ENCODE measurements at regions not wholly inside any gene's neighbourhood (a gene's known extent, or its start where the extent isn't known, plus 50 kb on each side); places are given as distances from the start of the nearest gene placed in this dataset.

- H3K4me1 ChIP-seq (ENCODE audit: insufficient read depth, low read length) = no peaks in the 10 kb centered on the region
- H4K20me1 ChIP-seq (ENCODE audit: low read length) = no peaks in the 10 kb centered on the region
- CTCF ChIA-PET = no interaction called here
- H3K79me2 ChIP-seq (ENCODE audit: low read length) = no peaks in the 10 kb centered on the region
- DNase-seq = no peak
- H3K9me3 ChIP-seq (ENCODE audit: low read length) = no peaks in the 10 kb centered on the region
- no TSS peak for BruUV-seq (replicated peaks)
- no peak for ATAC-seq
- H3K9ac ChIP-seq (ENCODE audit: low read length) = no peak overlapping the region
- H3K9me2 ChIP-seq (replicated peaks; ENCODE audit: low read length) = no peaks in the 10 kb centered on the region
- H3F3A ChIP-seq (ENCODE audit: low read length, unreplicated experiment) = no peaks in the 10 kb centered on the region
- H3K4me3 ChIP-seq (ENCODE audit: low read length) = no peak overlapping the region
- H3K27ac ChIP-seq (ENCODE audit: low read length) = no peak overlapping the region
- H2AFZ ChIP-seq (ENCODE audit: low read length) = no peak overlapping the region
- no peaks in the 10 kb centered on the region for H3K27me3 ChIP-seq (ENCODE audit: low read length)
- H3K4me2 ChIP-seq (ENCODE audit: low read length) = no peak overlapping the region
- POLR2A ChIA-PET (ENCODE audit: unreplicated experiment) = no interaction called here
- intact Hi-C loops (cut with micrococcal nuclease) = no loop called here
- no peaks in the 10 kb centered on the region for H3K36me3 ChIP-seq (ENCODE audit: low read depth, low read length)
- TF ChIP-seq EZH2phosphoT487 (IDR thresholded peaks at IDR 0.05; ENCODE audit: borderline replicate concordance, low read length) (no peak), EZH2 (IDR thresholded peaks at IDR 0.05; ENCODE audit: low read length, unreplicated experiment) (no peak), CTCF (conservative IDR thresholded peaks at IDR 0.05; ENCODE audit: low read depth, low read length) (no peak)
Measured at GRCh38 chr6:48474136-48474535, 363.1 kb upstream of the PTCHD4 start.

- H3F3A ChIP-seq (ENCODE audit: low read length, unreplicated experiment) = no peaks in the 10 kb centered on the region
- no peaks in the 10 kb centered on the region for H3K36me3 ChIP-seq (ENCODE audit: low read depth, low read length)
- CTCF ChIA-PET = no interaction called here
- H3K4me2 ChIP-seq (ENCODE audit: low read length) = no peak overlapping the region
- no peak overlapping the region for H3K9ac ChIP-seq (ENCODE audit: low read length)
- DNase-seq (no peak), ATAC-seq (no peak)
- no peak overlapping the region for H3K27ac ChIP-seq (ENCODE audit: low read length)
- no peak for TF ChIP-seq EZH2 (IDR thresholded peaks at IDR 0.05; ENCODE audit: low read length, unreplicated experiment)
- no peak for TF ChIP-seq CTCF (conservative IDR thresholded peaks at IDR 0.05; ENCODE audit: low read depth, low read length)
- TF ChIP-seq EZH2phosphoT487 (IDR thresholded peaks at IDR 0.05; ENCODE audit: borderline replicate concordance, low read length) = no peak
- no peaks in the 10 kb centered on the region for H3K9me2 ChIP-seq (replicated peaks; ENCODE audit: low read length)
- intact Hi-C loops (cut with micrococcal nuclease) = no loop called here
- no peaks in the 10 kb centered on the region for H3K4me1 ChIP-seq (ENCODE audit: insufficient read depth, low read length)
- H3K79me2 ChIP-seq (ENCODE audit: low read length) = no peaks in the 10 kb centered on the region
- no peak overlapping the region for H3K4me3 ChIP-seq (ENCODE audit: low read length)
- no peaks in the 10 kb centered on the region for H4K20me1 ChIP-seq (ENCODE audit: low read length)
- H2AFZ ChIP-seq (ENCODE audit: low read length) = no peak overlapping the region
- no peaks in the 10 kb centered on the region for H3K27me3 ChIP-seq (ENCODE audit: low read length)
- POLR2A ChIA-PET (ENCODE audit: unreplicated experiment) = interaction anchor here (0.6 kb wide), 1 partner anchor 19 kb away, joined by 3 read pairs; no protein-coding TSS in a partner anchor
- no peaks in the 10 kb centered on the region for H3K9me3 ChIP-seq (ENCODE audit: low read length)
- no TSS peak for BruUV-seq (replicated peaks)
Measured at GRCh38 chr6:48472535-48472934, 361.5 kb upstream of the PTCHD4 start.

- no peak overlapping the region for H3K4me3 ChIP-seq (ENCODE audit: low read length)
- H3K79me2 ChIP-seq (ENCODE audit: low read length) = no peaks in the 10 kb centered on the region
- H3K4me2 ChIP-seq (ENCODE audit: low read length) = no peak overlapping the region
- DNase-seq (no peak), ATAC-seq (no peak)
- intact Hi-C loops (cut with micrococcal nuclease) = no loop called here
- no peak overlapping the region for H3K9ac ChIP-seq (ENCODE audit: low read length)
- no TSS peak for BruUV-seq (replicated peaks)
- no peaks in the 10 kb centered on the region for H3K27me3 ChIP-seq (ENCODE audit: low read length)
- H3K27ac ChIP-seq (ENCODE audit: low read length) = no peak overlapping the region
- CTCF ChIA-PET = interaction anchor here (0.6 kb wide), 1 partner anchor 85 kb away, joined by 3 read pairs; no protein-coding TSS in a partner anchor
- no peaks in the 10 kb centered on the region for H3K4me1 ChIP-seq (ENCODE audit: insufficient read depth, low read length)
- H3K9me2 ChIP-seq (replicated peaks; ENCODE audit: low read length) = no peaks in the 10 kb centered on the region
- H3F3A ChIP-seq (ENCODE audit: low read length, unreplicated experiment) = no peaks in the 10 kb centered on the region
- POLR2A ChIA-PET (ENCODE audit: unreplicated experiment) = interaction anchor here (0.5 to 0.6 kb wide), 2 partner anchors 19 to 133 kb away, joined by 3 read pairs; no protein-coding TSS in a partner anchor
- no peaks in the 10 kb centered on the region for H4K20me1 ChIP-seq (ENCODE audit: low read length)
- H3K36me3 ChIP-seq (ENCODE audit: low read depth, low read length) = no peaks in the 10 kb centered on the region
- H3K9me3 ChIP-seq (ENCODE audit: low read length) = no peaks in the 10 kb centered on the region
- TF ChIP-seq CTCF (conservative IDR thresholded peaks at IDR 0.05; ENCODE audit: low read depth, low read length) (no peak), EZH2phosphoT487 (IDR thresholded peaks at IDR 0.05; ENCODE audit: borderline replicate concordance, low read length) (no peak), EZH2 (IDR thresholded peaks at IDR 0.05; ENCODE audit: low read length, unreplicated experiment) (no peak)
- H2AFZ ChIP-seq (ENCODE audit: low read length) = no peak overlapping the region
Measured at GRCh38 chr6:48472091-48472490, 361.1 kb upstream of the PTCHD4 start.

All from PC-3 (cell line).